SU-DHL-6 (cell line): ENCODE measurements at regions not wholly inside any gene's neighbourhood (a gene's known extent, or its start where the extent isn't known, plus 50 kb on each side); places are given as distances from the start of the nearest gene placed in this dataset.

Experiments
- H2AFZ ChIP-seq: fragments of 200-600 bp; sonication (generic); 2 replicates; pipeline ENCODE4 v1.6.1; 2014; ENCODE audit warnings: low read depth, mild to moderate bottlenecking, moderate library complexity, mixed read lengths, antibody characterized with exemption, low read length; ENCODE audit not compliant: severe bottlenecking
- H3F3A ChIP-seq: fragments of 200-600 bp; shearing (Covaris generic); 2 replicates; pipeline ENCODE4 v1.6.0; 2016; ENCODE audit warnings: antibody characterized with exemption, mild to moderate bottlenecking; ENCODE audit not compliant: insufficient read depth
- H3K27ac ChIP-seq: fragments of 200-600 bp; sonication (generic); 2 replicates; pipeline ENCODE4 v1.5.1; 2016; ENCODE audit warnings: low read depth, mild to moderate bottlenecking, low read length, moderate library complexity, mixed read lengths
- H3K27me3 ChIP-seq: fragments of 200-600 bp; sonication (generic), shearing (Covaris generic); 2 replicates; pipeline ENCODE4 v1.6.0; 2014; ENCODE audit warnings: mild to moderate bottlenecking, low read length
- H3K36me3 ChIP-seq: fragments of 200-600 bp; sonication (generic); 2 replicates; pipeline ENCODE4 v1.6.1; 2014; ENCODE audit warnings: mild to moderate bottlenecking, low read length, mixed read lengths
- H3K4me2 ChIP-seq: fragments of 300-600, 200-600 bp; shearing (Covaris generic), sonication (generic); 2 replicates; pipeline ENCODE4 v1.6.0; 2014; ENCODE audit warnings: low read length, low read depth, mild to moderate bottlenecking; ENCODE audit not compliant: poor library complexity, severe bottlenecking
- H3K4me3 ChIP-seq: fragments of 200-600 bp; sonication (generic); 2 replicates; pipeline ENCODE4 v1.5.1; 2014; ENCODE audit warnings: antibody characterized with exemption, low read length, mild to moderate bottlenecking, mixed read lengths; ENCODE audit not compliant: insufficient read depth, poor library complexity, severe bottlenecking
- H3K79me2 ChIP-seq: fragments of 200-600 bp; sonication (generic); 2 replicates; pipeline ENCODE4 v1.6.1; 2014; ENCODE audit warnings: mild to moderate bottlenecking, low read length, moderate library complexity; ENCODE audit not compliant: insufficient read depth
- H3K9ac ChIP-seq: fragments of 200-600 bp; sonication (generic); 2 replicates; pipeline ENCODE4 v1.7.0; 2014; ENCODE audit warnings: mild to moderate bottlenecking, low read length
- H3K9me2 ChIP-seq: fragments of 200-600 bp; sonication (generic); replicated peaks from 2 replicates; pipeline ENCODE4 v1.6.1; 2014; ENCODE audit warnings: low read length; ENCODE audit not compliant: insufficient read depth
- H3K9me3 ChIP-seq: fragments of 200-600 bp; sonication (generic); 2 replicates; pipeline ENCODE4 v1.6.1; 2014; ENCODE audit warnings: low read length, mixed read lengths; ENCODE audit not compliant: insufficient read depth
- H4K20me1 ChIP-seq: fragments of 200-600 bp; sonication (generic); 2 replicates; pipeline ENCODE4 v1.6.1; 2014; ENCODE audit warnings: low read depth, mild to moderate bottlenecking, antibody characterized with exemption, low read length, moderate library complexity, mixed read lengths
- EZH2phosphoT487 ChIP-seq: fragments of 200-600 bp; sonication (generic), shearing (Covaris generic); conservative IDR thresholded peaks from 2 replicates; pipeline ENCODE4 v1.6.1; 2018; ENCODE audit warnings: mild to moderate bottlenecking, antibody characterized with exemption, low read length, moderate library complexity, mixed read lengths
- TF ChIP-seq, protein P1 (sequence below): fragments of 200-600 bp; sonication (generic); IDR thresholded peaks from one replicate; pipeline ENCODE4 v1.5.1; 2017; ENCODE audit warnings: antibody characterized with exemption, mild to moderate bottlenecking, low read length, moderate library complexity; ENCODE audit not compliant: insufficient read depth, poor library complexity, severe bottlenecking

DNA sequence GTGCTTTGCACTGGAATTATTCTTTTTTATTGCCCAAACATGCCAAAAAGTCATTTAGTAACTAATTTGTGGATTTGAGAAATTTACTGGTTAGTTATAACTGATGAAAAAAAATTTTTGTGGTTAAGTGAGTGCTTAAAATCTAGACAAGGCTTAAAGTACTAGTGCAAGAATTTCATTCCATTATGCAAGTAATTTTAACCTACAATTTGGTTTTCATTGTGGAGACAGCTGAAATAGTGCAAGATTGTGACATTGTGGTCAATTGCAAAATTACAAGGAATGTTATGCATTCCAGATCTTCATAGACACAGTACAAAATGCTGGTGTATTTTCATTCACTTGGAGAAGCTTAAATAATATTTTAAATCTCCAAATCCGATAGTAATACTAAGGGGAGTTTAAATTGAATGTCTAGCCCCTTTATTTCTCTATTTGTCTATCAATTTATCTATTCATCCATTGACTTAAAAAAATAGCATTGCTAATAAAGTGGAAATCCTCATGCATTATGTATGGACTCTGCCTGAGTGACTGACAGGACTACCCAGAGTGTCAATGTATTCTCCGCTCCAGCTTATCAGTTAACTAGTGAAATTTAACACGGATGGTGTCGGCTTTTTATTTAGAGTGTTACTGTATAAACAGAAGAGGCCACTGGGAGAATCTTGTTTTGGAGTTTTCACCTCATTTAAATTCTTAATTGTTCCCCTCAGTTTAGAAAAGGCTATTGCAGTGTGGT lies 125.9 kb downstream of the ALX1 start:
- Histone ChIP-seq H3K79me2 (no peaks in the 10 kb centered on the region), H3K27me3 (no peaks in the 10 kb centered on the region), H3F3A (no peaks in the 10 kb centered on the region), H3K36me3 (no peaks in the 10 kb centered on the region), H3K4me3 (no peak overlapping the region), H3K9ac (no peak overlapping the region), H3K9me3 (no peaks in the 10 kb centered on the region), H4K20me1 (no peaks in the 10 kb centered on the region), H3K27ac (no peak overlapping the region), H3K9me2 (no peaks in the 10 kb centered on the region), H3K4me2 (no peak overlapping the region), H2AFZ (no peak overlapping the region)
- TF ChIP-seq, protein P1, sequence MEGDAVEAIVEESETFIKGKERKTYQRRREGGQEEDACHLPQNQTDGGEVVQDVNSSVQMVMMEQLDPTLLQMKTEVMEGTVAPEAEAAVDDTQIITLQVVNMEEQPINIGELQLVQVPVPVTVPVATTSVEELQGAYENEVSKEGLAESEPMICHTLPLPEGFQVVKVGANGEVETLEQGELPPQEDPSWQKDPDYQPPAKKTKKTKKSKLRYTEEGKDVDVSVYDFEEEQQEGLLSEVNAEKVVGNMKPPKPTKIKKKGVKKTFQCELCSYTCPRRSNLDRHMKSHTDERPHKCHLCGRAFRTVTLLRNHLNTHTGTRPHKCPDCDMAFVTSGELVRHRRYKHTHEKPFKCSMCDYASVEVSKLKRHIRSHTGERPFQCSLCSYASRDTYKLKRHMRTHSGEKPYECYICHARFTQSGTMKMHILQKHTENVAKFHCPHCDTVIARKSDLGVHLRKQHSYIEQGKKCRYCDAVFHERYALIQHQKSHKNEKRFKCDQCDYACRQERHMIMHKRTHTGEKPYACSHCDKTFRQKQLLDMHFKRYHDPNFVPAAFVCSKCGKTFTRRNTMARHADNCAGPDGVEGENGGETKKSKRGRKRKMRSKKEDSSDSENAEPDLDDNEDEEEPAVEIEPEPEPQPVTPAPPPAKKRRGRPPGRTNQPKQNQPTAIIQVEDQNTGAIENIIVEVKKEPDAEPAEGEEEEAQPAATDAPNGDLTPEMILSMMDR = no peak
- no peak for TF ChIP-seq EZH2phosphoT487

DNA sequence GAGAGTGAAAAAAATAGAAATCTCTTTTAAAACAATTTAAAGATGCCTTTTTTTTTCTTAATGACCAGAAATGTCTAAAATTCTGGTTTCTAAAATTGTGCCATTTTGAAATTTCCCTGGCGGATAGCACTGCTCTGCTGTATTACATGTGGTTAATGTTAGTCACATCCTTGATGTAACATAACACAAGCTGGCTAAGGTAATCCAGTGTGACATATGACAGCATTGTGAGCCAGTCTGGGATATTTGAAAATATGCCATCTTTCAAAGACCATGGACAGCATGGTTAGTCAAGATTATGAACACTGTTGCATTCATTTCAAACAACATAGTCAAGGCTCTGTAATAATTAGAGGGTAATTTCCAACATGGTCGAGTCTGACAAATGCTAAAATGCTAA lies 133.2 kb downstream of the ALX1 start:
- Histone ChIP-seq H3K9me3 (no peaks in the 10 kb centered on the region), H3K27me3 (no peaks in the 10 kb centered on the region)
- TF ChIP-seq, protein P1 = no peak
- no peak for TF ChIP-seq EZH2phosphoT487

DNA sequence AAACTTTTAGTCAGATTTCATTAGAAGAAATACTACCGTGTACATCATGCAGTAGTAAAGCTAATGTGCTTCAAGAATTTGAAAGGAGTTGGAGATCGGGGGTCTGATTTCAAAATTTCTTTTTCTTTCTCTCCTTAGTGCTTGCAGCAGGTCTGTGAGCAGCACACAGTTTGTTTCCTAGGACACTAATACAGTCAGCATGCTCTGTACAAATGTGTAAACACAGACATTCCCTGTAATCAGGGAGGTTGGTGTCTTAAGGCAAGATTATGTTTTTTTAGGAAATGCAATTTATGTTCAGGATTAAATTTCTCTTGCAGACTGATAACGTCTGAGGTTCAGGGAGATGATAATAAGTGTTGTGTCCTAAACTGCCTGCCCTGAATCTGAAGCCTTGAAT lies 142.7 kb downstream of the ALX1 start:
- Histone ChIP-seq H3K36me3 (no peaks in the 10 kb centered on the region), H3K27ac (no peak overlapping the region), H3K4me3 (no peak overlapping the region), H3K4me2 (no peak overlapping the region), H3K27me3 (no peaks in the 10 kb centered on the region), H3K79me2 (no peaks in the 10 kb centered on the region), H3F3A (no peaks in the 10 kb centered on the region), H2AFZ (no peak overlapping the region), H4K20me1 (no peaks in the 10 kb centered on the region), H3K9me2 (no peaks in the 10 kb centered on the region), H3K9ac (no peak overlapping the region), H3K9me3 (no peaks in the 10 kb centered on the region)
- TF ChIP-seq, protein P1 = no peak
- TF ChIP-seq EZH2phosphoT487 = no peak

More for the DNA sequence above, 133.2 kb downstream of the ALX1 start:
- no peaks in the 10 kb centered on the region for H3F3A ChIP-seq
- no peak overlapping the region for H3K4me3 ChIP-seq
- H2AFZ ChIP-seq = no peak overlapping the region
- no peak overlapping the region for H3K27ac ChIP-seq
- H3K36me3 ChIP-seq = no peaks in the 10 kb centered on the region
- no peaks in the 10 kb centered on the region for H4K20me1 ChIP-seq
- no peak overlapping the region for H3K9ac ChIP-seq
- no peaks in the 10 kb centered on the region for H3K79me2 ChIP-seq
- no peak overlapping the region for H3K4me2 ChIP-seq
- no peaks in the 10 kb centered on the region for H3K9me2 ChIP-seq
